Testis (tissue), 2 donors: ENCODE measurements at regions not wholly inside any gene's neighbourhood (a gene's known extent, or its start where the extent isn't known, plus 50 kb on each side); places are given as distances from the start of the nearest gene placed in this dataset.

Source experiments
- POLR2A ChIP-seq: fragments of 450-650 bp; IDR thresholded peaks from one replicate; pipeline ENCODE4 v1.6.1; 2017; ENCODE audit warnings: antibody characterized with exemption, mild to moderate bottlenecking, moderate library complexity
- TF ChIP-seq, protein P1 (sequence below), 3 experiments: fragments of 450-650 bp in 2 of 3; fragments of 200-600 bp in 1 of 3; sonication (generic) in 1 of 3; IDR thresholded peaks; one replicate each; pipeline ENCODE4 v1.5.1; 2016 to 2019; ENCODE audit warnings: antibody characterized with exemption in 3 of 3, mild to moderate bottlenecking in 2 of 3, moderate library complexity in 1 of 3

DNA sequence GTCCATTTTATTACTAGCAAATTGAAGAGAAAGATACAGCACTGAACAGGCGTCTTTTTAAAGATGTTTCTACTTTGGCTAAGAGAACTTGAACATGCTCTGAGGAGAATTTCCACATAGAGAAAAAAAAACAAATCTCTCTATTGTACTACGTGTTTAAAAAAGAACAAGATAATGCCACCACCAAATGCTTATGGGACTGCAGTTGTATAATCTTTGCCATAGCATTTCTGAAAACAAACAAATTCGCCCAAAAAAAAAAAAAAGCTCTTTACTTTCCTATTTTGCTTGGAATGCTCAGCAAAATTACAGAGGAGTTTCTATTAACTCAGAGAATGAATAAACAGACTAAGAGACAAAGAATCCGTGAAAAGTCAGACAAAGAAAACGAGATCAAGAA, 114.2 kb downstream of the CNTN3 start:
- TF ChIP-seq, protein P1, sequence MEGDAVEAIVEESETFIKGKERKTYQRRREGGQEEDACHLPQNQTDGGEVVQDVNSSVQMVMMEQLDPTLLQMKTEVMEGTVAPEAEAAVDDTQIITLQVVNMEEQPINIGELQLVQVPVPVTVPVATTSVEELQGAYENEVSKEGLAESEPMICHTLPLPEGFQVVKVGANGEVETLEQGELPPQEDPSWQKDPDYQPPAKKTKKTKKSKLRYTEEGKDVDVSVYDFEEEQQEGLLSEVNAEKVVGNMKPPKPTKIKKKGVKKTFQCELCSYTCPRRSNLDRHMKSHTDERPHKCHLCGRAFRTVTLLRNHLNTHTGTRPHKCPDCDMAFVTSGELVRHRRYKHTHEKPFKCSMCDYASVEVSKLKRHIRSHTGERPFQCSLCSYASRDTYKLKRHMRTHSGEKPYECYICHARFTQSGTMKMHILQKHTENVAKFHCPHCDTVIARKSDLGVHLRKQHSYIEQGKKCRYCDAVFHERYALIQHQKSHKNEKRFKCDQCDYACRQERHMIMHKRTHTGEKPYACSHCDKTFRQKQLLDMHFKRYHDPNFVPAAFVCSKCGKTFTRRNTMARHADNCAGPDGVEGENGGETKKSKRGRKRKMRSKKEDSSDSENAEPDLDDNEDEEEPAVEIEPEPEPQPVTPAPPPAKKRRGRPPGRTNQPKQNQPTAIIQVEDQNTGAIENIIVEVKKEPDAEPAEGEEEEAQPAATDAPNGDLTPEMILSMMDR (IDR thresholded peaks at IDR 0.05): no peak
- TF ChIP-seq POLR2A: no peak
